GM12878 (cell line): ENCODE measurements at regions not wholly inside any gene's neighbourhood (a gene's known extent, or its start where the extent isn't known, plus 50 kb on each side); places are given as distances from the start of the nearest gene placed in this dataset.

Source experiments
- ATAC-seq: fragments of 200-7000 bp; cut with Tn5 transposase; 3 replicates; pipeline ENCODE4 v1.9.1; 2020; ENCODE audit warnings: mild to moderate bottlenecking, moderate library complexity
- BruUV-seq: library from RNA; stranded (reverse); fragments of 400-500 nt; replicated peaks from 2 replicates; lab custom pipeline; 2021; lab: Mats Ljungman, UMichigan
- CTCF ChIA-PET: fragments of 300-600 bp; sonication (Branson Sonifier 250); formaldehyde crosslinking; extraction: SDS; loops from one replicate; lab custom pipeline; 2021; ENCODE audit warnings: inconsistent platforms; lab: Yijun Ruan, JAX
- POLR2A ChIA-PET: fragments of 350-600 bp; formaldehyde crosslinking; extraction: SDS; loops from one replicate; lab custom pipeline; 2021; ENCODE audit warnings: inconsistent platforms; lab: Charles Lee
- RAD21 ChIA-PET: fragments of 300-600 bp; sonication (Branson Sonifier 250); formaldehyde crosslinking; loops from one replicate; lab custom pipeline; 2023; ENCODE audit warnings: antibody characterized with exemption; ENCODE audit not compliant: unreplicated experiment; lab: Charles Lee
- SMC1A ChIA-PET: fragments of 300-600 bp; sonication (Branson Sonifier 250); formaldehyde crosslinking; loops from one replicate; lab custom pipeline; 2023; ENCODE audit not compliant: unreplicated experiment, uncharacterized antibody; lab: Charles Lee
- DNase-seq: peaks from one replicate; pipeline ENCODE4 v3.0.0-alpha.2; 2011; ENCODE audit warnings: low read depth, low spot score
- FAIRE-seq: peaks from 3 replicates; lab custom pipeline; 2011; peaks lifted over from hg19 to GRCh38; lab: Jason Lieb, UNC
- H2AFZ ChIP-seq: 2 replicates; pipeline ENCODE4 v1.6.0; 2011; ENCODE audit warnings: low read depth, low read length, control low read depth; ENCODE audit not compliant: control insufficient read depth
- H3K27ac ChIP-seq: 2 replicates; pipeline ENCODE4 v1.5.1; 2011; ENCODE audit warnings: control low read depth; ENCODE audit not compliant: control insufficient read depth, insufficient read depth
- H3K27me3 ChIP-seq, 2 experiments: replicated peaks in 1 of 2; 2 replicates each; pipeline versions ENCODE4 v1.6.0 to v1.6.1; 2011; ENCODE audit warnings: low read length in 1 of 2; ENCODE audit not compliant: control insufficient read depth in 2 of 2, insufficient read depth in 2 of 2
- H3K36me3 ChIP-seq, 2 experiments: 2 replicates each; pipeline ENCODE4 v1.5.1; 2011; ENCODE audit warnings: low read length in 1 of 2; ENCODE audit not compliant: control insufficient read depth in 2 of 2, insufficient read depth in 2 of 2
- H3K4me1 ChIP-seq: 2 replicates; pipeline ENCODE4 v1.6.1; 2011; ENCODE audit warnings: mild to moderate bottlenecking, low read length, moderate library complexity, mixed read lengths; ENCODE audit not compliant: control insufficient read depth, insufficient read depth
- H3K4me2 ChIP-seq: 2 replicates; pipeline ENCODE4 v1.6.0; 2011; ENCODE audit warnings: control low read depth; ENCODE audit not compliant: control insufficient read depth, insufficient read depth
- H3K4me3 ChIP-seq: fragments of 200-600 bp; sonication (generic); 2 replicates; pipeline ENCODE4 v1.5.1; 2016
- H3K79me2 ChIP-seq: 2 replicates; pipeline ENCODE4 v1.6.0; 2011; ENCODE audit warnings: low read length; ENCODE audit not compliant: control insufficient read depth, insufficient read depth
- H3K9ac ChIP-seq: 2 replicates; pipeline ENCODE4 v1.8.0; 2011; ENCODE audit warnings: low read length, control low read depth, mixed read lengths; ENCODE audit not compliant: control insufficient read depth, insufficient read depth
- H3K9me3 ChIP-seq: replicated peaks from 3 replicates; pipeline ENCODE4 v1.5.1; 2011; ENCODE audit warnings: mild to moderate bottlenecking, low read length; ENCODE audit not compliant: control insufficient read depth, insufficient read depth
- H4K20me1 ChIP-seq: 2 replicates; pipeline ENCODE4 v1.6.0; 2011; ENCODE audit not compliant: control insufficient read depth, insufficient read depth
- IKZF2 ChIP-seq, 2 experiments: fragments of 450-650 bp; IDR thresholded peaks; 2 replicates each; pipeline ENCODE4 v1.6.1; 2017; ENCODE audit warnings: mild to moderate bottlenecking in 2 of 2, moderate library complexity in 2 of 2
- PML ChIP-seq: IDR thresholded peaks from 2 replicates; pipeline ENCODE4 v1.6.1; 2012; ENCODE audit warnings: low read length, inconsistent platforms
- RAD21 ChIP-seq: IDR thresholded peaks from 2 replicates; pipeline ENCODE4 v1.6.1; 2011; ENCODE audit warnings: mild to moderate bottlenecking, low read depth, low read length, moderate library complexity; ENCODE audit not compliant: insufficient read depth
- SMC3 ChIP-seq: IDR thresholded peaks from 2 replicates; pipeline ENCODE4 v1.6.1; 2011; ENCODE audit warnings: low read length, improper control_type of control experiment, borderline replicate concordance
- WGBS: methylation state at CpG from one replicate; pipeline ENCODE4 v1.1.6; 2016; ENCODE audit warnings: low lambda C conversion rate; ENCODE audit not compliant: insufficient replicate concordance, insufficient coverage; ENCODE audit errors: missing lambda C conversion rate; 5-methylcytosine and 5-hydroxymethylcytosine counted together
- in situ Hi-C: fragments of 300-500 bp; cut with MboI; formaldehyde crosslinking; loops from 9 replicates; pipeline ENCODE4 v1.14.3; 2018; ENCODE audit warnings: mixed read lengths
- intact Hi-C: fragments of 100-400 bp; cut with micrococcal nuclease; formaldehyde crosslinking; loops from one replicate; pipeline ENCODE4 v1.14.2; 2022; ENCODE audit not compliant: unreplicated experiment
- TF ChIP-seq, protein P1 (sequence below), 3 experiments: IDR thresholded peaks in 2 of 3; conservative IDR thresholded peaks in 1 of 3; 2 replicates each; pipeline ENCODE4 v1.5.1; 2011; ENCODE audit warnings: low read depth in 3 of 3, low read length in 3 of 3, mild to moderate bottlenecking in 3 of 3, control low read depth in 2 of 3, moderate library complexity in 2 of 3, inconsistent platforms in 1 of 3, mixed read lengths in 1 of 3; ENCODE audit not compliant: control insufficient read depth in 2 of 3, insufficient read depth in 1 of 3; ENCODE audit errors: extremely low read depth in 1 of 3

DNA sequence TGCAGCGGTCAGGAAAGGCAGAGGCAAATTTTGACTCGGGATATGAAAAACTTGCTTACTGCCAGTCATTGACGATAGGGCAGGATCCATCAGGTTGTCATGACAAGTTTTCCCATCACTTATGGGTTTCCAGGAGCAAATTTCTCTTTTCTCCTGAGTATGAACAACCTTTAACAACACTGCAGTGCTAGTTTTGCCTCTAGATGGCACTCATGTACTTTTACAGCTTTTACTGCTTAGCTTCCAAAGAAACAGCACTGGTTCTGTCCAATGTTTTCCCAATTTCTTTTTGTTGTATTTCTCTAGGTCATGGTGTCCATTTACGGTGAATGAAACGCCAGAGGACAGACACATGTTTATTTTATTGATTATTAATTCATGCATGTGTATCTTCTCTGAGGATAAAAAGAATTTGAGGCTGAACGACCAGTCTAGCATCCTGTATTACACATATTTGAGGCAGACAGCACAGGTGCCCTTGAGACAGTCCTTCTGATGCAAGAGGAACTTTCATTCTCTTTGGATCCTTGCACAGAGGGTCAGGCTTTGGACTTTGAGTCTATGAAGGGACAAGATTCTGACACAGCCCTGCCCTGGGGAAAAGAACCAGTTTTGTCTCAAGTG is 112.3 kb upstream of the TRABD2B start:
- ChIA-PET POLR2A (no interaction called here), SMC1A (interaction anchor here (1.4 to 3.1 kb wide), 4 partner anchors 86 to 389 kb away, joined by 3 to 27 read pairs (median 4); no protein-coding TSS in a partner anchor), CTCF (interaction anchor here (0.6 to 4.9 kb wide), 11 partner anchors 9 to 421 kb away, joined by 3 to 100 read pairs (median 3); no protein-coding TSS in a partner anchor), RAD21 (interaction anchor here (1.0 to 2.8 kb wide), 3 partner anchors 16 to 95 kb away, joined by 3 to 28 read pairs (median 3); no protein-coding TSS in a partner anchor)
- H3K4me2 ChIP-seq: no peak overlapping the region
- H3K36me3 ChIP-seq: no peaks in the 10 kb centered on the region
- no peaks in the 10 kb centered on the region for H3K79me2 ChIP-seq
- TF ChIP-seq RAD21 (peak; percentile 85), SMC3 (peak; percentile 53; the same call in 1 of the 2 replicates), IKZF2 (IDR thresholded peaks at IDR 0.05) (no peak), PML (no peak)
- TF ChIP-seq, protein P1, sequence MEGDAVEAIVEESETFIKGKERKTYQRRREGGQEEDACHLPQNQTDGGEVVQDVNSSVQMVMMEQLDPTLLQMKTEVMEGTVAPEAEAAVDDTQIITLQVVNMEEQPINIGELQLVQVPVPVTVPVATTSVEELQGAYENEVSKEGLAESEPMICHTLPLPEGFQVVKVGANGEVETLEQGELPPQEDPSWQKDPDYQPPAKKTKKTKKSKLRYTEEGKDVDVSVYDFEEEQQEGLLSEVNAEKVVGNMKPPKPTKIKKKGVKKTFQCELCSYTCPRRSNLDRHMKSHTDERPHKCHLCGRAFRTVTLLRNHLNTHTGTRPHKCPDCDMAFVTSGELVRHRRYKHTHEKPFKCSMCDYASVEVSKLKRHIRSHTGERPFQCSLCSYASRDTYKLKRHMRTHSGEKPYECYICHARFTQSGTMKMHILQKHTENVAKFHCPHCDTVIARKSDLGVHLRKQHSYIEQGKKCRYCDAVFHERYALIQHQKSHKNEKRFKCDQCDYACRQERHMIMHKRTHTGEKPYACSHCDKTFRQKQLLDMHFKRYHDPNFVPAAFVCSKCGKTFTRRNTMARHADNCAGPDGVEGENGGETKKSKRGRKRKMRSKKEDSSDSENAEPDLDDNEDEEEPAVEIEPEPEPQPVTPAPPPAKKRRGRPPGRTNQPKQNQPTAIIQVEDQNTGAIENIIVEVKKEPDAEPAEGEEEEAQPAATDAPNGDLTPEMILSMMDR (IDR thresholded peaks at IDR 0.05 in 2 of 3, conservative IDR thresholded peaks at IDR 0.05 in 1 of 3; ENCODE audit: control insufficient read depth in 2 of 3, extremely low read depth in 1 of 3, insufficient read depth in 1 of 3, low read depth in 3 of 3, low read length in 3 of 3): peak; percentile 71 to 83 (median 78); a peak in 5 of 6 replicates
- FAIRE-seq (peak; percentile 97), ATAC-seq (peak; percentile 63), DNase-seq (no peak)
- no peak overlapping the region for H3K27ac ChIP-seq
- no peaks in the 10 kb centered on the region for H3K9me3 ChIP-seq
- in situ Hi-C loops: no loop called here
- H2AFZ ChIP-seq: no peak overlapping the region
- no peak overlapping the region for H3K9ac ChIP-seq
- intact Hi-C loops: loop anchor here (1.0 to 5.0 kb wide), 2 partner anchors 93 to 388 kb away; no protein-coding TSS in a partner anchor
- no peaks in the 10 kb centered on the region for H3K27me3 ChIP-seq
- 8% methylated on average over 6 of the region's 6 CpGs for WGBS
- no peak overlapping the region for H3K4me3 ChIP-seq
- BruUV-seq: no TSS peak
- no peaks in the 10 kb centered on the region for H3K4me1 ChIP-seq
- no peaks in the 10 kb centered on the region for H4K20me1 ChIP-seq
